ENCODE measurements at regions not wholly inside any gene's neighbourhood (a gene's known extent, or its start where the extent isn't known, plus 50 kb on each side); places are given as distances from the start of the nearest gene placed in this dataset.
A peak's percentile ranks its signal among the peaks of the same experiment; 100 is the strongest.

- DNase-seq = no peak
Measured at GRCh38 chr9:8262625-8263622, 463.3 kb upstream of the DMAC1 start.

DNA sequence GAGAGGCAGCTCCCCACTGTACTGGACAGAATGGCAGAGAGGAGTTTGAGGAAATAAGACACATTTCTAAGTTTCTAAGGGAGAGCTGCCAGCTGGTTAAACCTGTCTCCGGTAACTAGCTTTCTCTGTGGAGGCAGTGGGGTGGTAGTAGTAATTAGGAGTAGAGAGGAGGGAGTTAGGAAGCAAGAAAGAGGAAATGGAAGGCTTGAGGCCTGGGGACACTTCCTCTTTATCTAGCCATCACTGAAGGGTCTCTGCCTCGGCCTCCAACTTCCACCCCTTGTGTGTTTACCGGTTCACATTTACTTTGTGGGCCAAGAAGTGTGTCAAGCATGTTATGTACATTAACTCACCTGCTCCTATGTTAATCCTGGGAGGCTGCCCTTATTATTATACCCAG, 462.2 kb upstream of the DMAC1 start:
- no peak for DNase-seq

- no peak for DNase-seq
Measured at GRCh38 chr9:8259028-8259427, 459.4 kb upstream of the DMAC1 start.

DNA sequence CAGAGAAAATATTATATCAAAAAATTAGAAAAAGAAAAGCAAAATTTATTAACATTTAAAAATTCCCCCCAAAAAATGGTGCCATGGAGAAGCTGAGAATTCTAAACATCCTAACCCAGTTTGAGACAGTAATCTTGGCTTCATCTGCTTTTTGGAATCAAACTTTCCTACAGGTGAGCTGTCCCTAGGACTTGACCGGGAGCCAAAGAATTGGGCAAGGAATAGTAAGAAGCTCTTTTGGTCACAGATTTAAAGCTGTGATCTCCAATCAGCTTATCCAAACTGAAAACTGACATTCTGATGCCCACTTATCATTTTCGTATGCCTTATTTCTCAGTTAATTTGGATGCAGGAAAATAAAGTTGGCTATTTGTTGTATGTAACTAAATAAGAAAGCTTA, 457.3 kb upstream of the DMAC1 start:
- DNase-seq = no peak

GRCh38 chr9:8255850-8256249, 456.3 kb upstream of the DMAC1 start:
- DNase-seq = no peak

DNA sequence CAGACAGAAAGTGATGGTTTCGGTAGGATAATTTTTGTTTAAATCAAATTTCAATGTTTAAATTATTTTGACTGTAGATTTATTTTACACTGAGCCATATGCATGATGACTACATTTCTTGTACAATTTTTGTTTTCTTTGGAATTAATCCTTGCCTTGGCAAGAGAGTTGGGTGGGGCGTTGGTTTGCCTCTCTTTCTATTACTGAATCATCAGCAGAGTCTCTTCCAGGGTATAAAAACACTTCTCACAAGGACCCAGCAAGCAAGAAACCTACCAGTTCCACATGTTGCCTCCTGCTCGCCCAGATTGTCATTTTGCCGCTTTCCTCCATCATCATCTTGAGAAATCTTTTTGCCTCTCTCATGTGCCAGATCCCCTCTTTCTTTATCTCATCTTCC, 455.0 kb upstream of the DMAC1 start:
- DNase-seq = no peak

- no peak for DNase-seq
Measured at GRCh38 chr9:8252445-8252844, 452.9 kb upstream of the DMAC1 start.

- DNase-seq = no peak
Measured at GRCh38 chr9:8251566-8251965, 452.0 kb upstream of the DMAC1 start.

DNA sequence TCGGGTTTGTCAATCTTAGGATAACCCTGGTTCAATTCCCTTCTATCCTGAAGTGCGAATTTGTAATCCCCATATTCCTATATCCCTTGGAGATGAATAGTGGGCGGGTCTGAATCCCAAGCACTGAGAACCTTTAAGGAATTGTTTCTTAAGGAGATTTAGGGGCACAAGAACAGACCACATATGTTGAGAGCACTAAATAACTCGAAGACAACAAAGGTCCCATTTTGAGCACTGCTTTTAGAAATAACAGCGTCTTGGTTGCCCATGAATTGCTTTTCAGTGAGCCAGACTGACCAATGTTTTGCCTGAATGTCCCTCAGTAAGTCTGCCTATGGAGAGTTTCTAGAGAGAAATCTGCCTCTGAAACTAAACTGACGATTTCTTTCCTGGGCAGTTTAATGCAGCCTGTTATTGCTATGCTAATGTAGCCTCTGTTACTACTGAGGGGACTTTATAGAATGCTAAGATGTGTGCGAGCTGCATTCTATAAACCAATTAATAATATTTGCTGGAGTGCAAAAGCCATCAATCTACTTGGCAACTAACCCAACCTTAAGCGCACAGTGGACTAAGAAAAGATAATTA, 445.0 kb upstream of the DMAC1 start:
- no peak for DNase-seq

- no peak for DNase-seq
Measured at GRCh38 chr9:8241201-8241600, 441.6 kb upstream of the DMAC1 start.

GRCh38 chr9:8237096-8237495, 437.5 kb upstream of the DMAC1 start:
- DNase-seq = no peak

GRCh38 chr9:8235489-8235888, 435.9 kb upstream of the DMAC1 start:
- no peak for DNase-seq

DNA sequence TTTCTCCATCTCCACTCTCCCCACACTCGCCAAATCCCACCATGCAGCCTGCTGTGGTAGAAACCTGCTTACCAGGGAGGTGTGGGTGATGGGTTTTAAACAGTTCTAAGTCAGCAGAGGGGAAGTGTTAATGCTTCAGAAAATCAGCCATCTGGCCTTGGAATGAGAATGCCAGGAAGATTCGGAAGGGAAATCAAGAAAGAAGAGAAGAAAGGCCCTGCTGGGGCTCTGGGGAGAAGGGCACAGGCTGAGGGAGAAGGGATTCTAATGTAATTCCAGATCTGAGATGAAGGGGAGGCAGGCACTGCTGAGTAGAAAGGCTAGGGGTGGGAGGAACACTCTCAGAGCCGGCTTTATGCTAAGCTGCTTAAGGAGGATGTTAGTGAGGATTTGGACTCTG, 434.7 kb upstream of the DMAC1 start:
- DNase-seq = no peak

GRCh38 chr9:8232726-8233125, 433.1 kb upstream of the DMAC1 start:
- no peak for DNase-seq

DNA sequence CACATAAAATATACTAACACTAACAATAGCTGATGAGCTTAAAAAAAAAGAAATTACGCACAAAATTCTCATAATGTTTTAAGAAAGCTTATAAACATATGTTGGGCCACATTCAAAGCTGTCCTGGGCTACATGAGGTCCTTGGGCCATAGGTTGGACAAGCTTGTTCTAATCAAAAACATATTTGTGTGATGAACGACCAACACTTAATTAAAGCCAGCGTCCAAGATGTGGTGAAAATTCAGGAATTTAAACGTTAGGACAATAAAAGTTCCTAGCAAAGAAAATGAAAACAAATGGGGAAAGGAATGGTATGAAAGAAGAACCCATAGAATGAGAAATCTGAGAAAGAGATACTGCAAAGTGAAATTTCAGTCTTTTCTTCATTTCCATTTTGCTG, 429.6 kb upstream of the DMAC1 start:
- no peak for DNase-seq

GRCh38 chr9:8224381-8224801, 424.8 kb upstream of the DMAC1 start:
- DNase-seq = no peak

DNA sequence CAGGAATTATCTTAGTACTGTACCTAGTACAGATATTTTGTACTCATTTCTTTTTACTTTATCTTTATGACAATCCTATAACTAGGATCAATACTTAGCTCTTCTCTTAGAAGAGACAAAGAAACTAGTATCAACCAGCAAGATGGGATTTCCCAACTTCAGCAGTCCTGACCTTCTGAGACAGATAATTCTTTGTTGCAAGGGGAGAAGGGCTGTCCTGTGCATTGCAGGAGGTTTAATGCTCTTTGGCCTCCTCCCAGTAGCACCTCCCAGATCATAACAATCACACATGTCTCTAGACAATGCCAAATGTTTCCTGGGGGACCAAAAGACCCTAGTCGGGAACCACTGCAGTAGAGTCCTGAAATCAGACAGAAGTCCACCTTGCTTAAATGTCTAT, 424.3 kb upstream of the DMAC1 start:
- DNase-seq = no peak

- no peak for DNase-seq
Measured at GRCh38 chr9:8221462-8221861, 421.9 kb upstream of the DMAC1 start.

GRCh38 chr9:8208465-8208864, 408.9 kb upstream of the DMAC1 start:
- no peak for DNase-seq

DNA sequence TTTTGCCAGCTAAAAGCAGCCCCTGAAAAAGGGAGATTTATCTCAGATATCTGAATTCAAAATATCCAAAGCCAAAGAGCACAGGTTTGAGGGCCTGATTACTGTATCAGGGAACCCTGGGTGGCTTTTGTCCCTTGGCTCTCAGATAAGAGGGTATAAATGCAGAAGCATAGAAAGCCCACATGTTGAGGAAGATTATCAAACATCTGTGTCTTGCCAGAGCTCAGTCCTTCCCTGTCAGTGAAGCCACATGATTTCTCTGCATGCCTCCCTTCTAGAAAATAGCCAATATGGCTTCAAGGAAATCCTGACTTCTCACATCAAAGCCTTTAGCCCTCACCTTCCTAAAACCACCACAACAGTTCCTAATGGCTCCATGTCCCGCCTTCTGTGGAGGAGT, 408.0 kb upstream of the DMAC1 start:
- no peak for DNase-seq

DNA sequence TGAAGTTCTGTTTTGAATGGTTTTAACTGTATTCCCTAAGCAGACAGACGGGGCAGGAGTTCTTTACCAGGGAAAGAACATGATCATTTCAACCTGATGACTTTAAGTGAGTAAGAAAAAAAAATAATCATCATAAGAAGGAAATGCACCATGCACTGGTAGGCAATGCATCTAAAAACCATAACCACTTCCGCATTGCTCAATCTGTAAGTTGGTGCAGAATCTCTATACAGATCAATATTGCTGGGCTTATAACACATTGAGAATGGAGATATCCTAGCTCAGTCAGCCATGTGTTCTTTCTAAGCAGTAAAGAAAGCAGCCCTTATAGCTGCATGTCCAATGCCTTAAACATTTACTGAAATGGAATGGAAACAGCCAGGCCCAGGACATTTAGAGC, 407.1 kb upstream of the DMAC1 start:
- peak; percentile 24 for DNase-seq

GRCh38 chr9:8205576-8205975, 406.0 kb upstream of the DMAC1 start:
- DNase-seq = no peak

GRCh38 chr9:8189881-8190280, 390.3 kb upstream of the DMAC1 start:
- no peak for DNase-seq

GRCh38 chr9:8188723-8189407, 389.3 kb upstream of the DMAC1 start:
- peak; percentile 76 for DNase-seq
